ENCODE measurements at regions not wholly inside any gene's neighbourhood (a gene's known extent, or its start where the extent isn't known, plus 50 kb on each side); places are given as distances from the start of the nearest gene placed in this dataset.
"Not testable (repeated sequence)": the region's sequence is repeated elsewhere in the genome, so short reads cannot be mapped to it uniquely, and the experiment has no call there.

DNA sequence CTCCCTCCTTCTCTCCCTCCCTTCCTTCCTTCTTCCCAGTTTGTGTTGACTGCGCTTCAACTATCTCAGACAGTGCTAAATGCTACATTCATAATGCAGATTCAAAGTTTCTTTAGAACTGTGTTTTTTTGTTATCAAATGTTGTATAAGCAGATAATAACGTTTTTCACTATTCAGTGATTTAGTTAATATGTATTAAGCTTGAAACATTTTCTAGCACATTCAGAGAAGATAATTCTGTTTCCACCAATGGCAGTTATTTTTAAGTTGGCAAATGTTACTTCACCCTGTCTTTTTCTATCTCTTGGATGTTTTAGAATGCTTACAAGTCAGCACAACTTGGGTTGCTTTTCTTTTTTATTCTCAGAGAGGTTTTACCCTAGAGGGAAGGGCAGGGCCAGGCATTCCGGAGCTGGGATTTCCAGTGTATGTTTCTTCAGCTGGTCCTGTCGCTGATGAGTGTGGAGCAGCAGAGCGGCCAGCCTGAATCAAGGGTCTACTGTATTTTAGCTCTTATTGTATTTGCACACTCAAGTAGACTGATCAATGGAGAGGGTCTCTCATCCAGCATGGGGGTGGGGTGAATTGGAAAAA, 162.3 kb upstream of the ARHGAP20 start:
- no peak for DNase-seq (ENCODE audit: low read depth)

DNA sequence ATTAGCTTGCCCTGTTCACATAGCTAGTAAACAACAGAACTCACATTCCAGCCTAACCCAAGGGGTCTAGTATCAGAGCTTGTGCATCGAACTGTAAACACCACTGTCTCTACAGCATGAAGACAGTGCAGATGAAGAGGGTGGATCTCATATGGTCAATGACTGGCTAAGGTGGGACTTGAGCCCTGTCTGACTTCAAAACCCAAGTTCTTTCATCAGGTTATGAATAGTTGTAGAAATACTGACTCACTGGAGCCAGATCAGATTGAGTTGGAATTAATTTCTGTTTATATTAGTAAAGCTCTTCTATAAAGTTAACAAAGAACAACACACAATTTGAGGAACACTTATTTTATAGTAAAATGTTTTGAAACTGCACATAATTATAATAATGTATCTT, 161.7 kb upstream of the ARHGAP20 start:
- no peak for DNase-seq (ENCODE audit: low read depth)

- DNase-seq (ENCODE audit: low read depth) = no peak
These were observed 158.7 kb upstream of the ARHGAP20 start for GRCh38 chr11:110870816-110871522.

DNA sequence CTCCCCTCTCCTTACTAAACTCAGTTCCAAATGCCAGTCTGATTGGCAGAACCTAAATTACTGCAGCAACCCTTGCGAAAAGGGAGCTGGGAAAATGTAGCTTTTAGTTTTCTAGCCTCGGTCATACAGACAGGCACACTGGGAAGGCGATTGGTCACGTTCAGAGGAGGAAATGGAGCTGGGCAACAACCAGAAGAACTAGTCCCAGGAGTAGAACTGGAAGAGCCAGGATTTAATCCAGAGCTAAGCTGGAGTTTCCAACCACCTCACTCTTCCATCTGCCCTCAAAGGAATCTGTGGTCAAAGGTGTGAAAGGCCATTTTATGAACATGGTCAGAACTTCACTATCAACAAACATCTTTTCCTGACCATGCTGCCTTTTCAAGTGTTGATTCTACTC, 155.7 kb upstream of the ARHGAP20 start:
- DNase-seq (ENCODE audit: low read depth) = no peak

GRCh38 chr11:110866081-110866480, 153.8 kb upstream of the ARHGAP20 start:
- DNase-seq (ENCODE audit: low read depth) = no peak

DNA sequence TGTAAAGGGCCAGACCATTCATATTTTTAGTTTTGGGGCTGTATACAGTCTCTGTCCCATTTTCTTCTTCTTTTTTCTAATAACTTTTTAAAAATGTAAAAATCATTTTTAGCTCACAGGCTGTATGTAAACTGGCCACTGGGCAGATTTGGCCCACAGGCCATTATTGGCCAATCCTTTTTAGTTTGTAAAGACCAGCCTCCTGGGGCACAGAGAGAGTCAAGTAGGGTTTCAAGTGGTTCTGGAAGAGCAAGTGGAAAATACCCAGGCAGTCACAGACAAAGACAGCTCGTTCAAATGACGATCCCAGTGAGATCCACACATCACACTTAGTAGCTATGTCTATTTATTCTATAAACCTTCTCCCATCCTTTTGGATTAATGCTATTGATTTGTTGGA, 150.2 kb upstream of the ARHGAP20 start:
- no peak for DNase-seq (ENCODE audit: low read depth)

- no peak for DNase-seq (ENCODE audit: low read depth)
These were observed 148.2 kb upstream of the ARHGAP20 start for GRCh38 chr11:110860461-110860860.

DNA sequence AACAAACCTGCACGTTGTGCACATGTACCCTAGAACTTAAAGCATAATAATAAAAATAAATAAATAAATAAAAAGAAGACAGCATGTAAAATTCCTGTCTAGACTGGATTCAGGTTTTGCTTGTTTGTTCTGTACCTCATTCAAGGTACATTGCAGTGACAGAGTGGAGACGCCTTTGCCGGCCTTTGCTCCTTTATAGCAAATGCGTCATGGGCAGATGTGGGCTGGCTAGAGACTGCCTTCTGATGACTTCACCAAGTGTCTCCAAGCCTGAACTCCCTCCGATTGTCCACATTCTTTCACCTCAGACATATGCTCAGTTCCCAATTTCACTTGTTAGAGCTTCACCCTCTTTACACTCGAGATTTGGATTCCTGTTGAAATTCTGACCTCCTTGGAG, 147.8 kb upstream of the ARHGAP20 start:
- DNase-seq (ENCODE audit: low read depth) = no peak

DNA sequence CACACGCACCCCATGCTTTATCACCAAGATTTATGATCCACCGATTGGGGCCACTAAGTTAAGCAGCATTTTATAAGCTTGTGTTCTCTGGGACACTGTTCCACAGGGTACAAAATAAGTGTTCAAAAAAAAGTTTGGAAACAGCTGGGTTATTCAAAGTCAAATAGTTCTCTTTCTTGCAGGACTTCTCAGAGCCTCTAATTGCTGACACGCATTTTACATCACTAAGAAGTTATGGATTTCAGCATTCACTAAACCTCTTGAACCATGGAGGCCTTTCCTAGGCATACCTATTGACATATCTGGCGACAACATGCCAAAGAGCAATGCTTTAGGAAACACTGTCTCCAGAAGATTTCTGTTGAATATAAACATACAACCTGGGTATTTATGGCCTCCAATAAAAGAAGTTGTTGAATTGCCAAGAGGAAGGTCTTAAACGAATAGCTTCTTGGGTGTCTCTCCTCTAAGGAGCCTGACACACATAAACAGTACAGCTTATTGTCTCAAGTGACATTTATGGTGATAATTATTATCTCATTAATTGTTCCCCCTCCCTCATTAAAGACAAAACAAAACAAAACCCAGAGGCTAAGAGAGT, 147.1 kb upstream of the ARHGAP20 start:
- DNase-seq (ENCODE audit: low read depth) = no peak

DNA sequence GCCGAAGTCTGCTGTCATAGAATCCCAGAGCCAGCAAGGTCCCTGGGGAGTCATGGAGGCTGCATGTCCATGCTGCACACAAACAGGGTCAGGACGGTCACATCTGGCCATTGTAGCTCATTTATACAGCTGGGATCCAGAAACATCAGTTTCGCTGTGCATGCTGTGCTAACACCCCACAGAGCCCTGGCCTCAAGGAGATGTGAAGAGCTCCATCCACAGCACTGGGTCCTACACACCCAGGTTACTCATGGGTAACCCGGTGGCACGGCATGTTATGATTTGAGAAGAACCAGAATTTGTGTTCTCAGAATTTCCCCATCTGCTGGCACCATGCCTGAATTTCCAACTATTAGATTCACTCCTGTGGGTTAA, 146.3 kb upstream of the ARHGAP20 start:
- no peak for DNase-seq (ENCODE audit: low read depth)

- peak; percentile 30 for DNase-seq (ENCODE audit: low read depth)
These were observed 145.8 kb upstream of the ARHGAP20 start for GRCh38 chr11:110857892-110858546.

DNA sequence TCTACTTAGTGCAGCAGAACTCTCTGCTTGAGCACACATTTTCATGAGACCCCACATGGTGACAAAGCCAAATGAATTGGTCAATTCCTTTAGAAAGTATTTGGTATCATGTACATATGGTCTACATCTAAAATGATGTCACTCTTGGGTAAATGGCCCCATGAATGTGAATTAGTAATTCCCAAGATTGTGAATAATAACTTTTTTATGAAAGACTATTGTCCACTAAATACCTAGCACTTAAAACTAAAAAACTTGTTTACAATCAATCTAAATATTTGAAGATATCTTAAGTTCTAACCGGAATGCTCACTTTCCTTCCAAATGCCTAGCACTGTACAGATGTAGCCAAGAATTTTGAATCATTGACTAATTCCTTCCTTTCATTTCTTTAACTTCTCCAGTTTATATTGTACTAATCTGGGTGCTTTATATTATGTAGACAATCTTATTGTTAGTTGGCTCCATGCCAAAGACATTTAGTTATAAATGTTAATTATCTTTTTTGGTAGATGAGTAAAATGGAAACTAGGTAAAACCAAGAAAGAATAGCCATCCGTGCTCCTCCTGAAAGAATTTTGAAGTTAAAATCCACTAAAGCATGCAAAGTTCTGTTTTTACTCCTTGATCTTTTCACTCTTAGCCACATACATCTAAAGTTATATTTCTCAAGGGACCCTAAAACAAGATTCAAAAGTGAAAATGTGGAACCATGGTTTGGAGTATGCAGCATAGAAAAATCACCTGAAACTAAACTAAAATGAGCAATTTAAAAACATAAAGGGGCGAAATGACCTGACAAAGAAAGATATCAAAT, 145.0 kb upstream of the ARHGAP20 start:
- DNase-seq (ENCODE audit: low read depth) = no peak

- no peak for DNase-seq (ENCODE audit: low read depth)
These were observed 144.1 kb upstream of the ARHGAP20 start for GRCh38 chr11:110856340-110856739.

- no peak for DNase-seq (ENCODE audit: low read depth)
These were observed 143.0 kb upstream of the ARHGAP20 start for GRCh38 chr11:110855191-110855590.

DNA sequence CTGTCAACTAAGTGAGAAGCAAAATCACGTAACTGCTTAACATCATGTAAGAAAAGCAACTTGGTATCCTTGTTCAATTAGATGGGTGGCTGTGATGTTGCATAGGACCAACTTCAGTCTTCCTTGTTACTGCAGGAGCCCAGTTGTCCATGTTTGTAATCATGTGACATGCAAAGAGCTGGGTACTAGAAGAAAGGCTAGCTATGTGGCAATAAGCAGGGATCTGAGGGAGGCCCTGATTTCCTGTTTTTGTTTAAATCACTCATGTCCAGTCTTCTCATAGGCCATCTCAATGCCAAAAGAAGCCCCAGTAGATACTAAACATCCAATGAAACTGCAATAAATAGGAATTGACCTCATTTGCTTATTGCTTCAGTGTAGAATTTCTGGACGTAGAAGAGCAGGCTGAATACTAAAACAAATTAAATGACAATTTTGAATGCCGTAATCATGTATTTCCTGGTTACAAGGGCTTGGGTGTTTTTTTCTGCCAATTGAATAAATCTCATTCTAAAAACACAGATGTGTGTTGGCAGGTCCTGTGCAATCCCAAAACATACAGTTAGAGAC, 140.8 kb upstream of the ARHGAP20 start:
- DNase-seq (ENCODE audit: low read depth) = no peak

GRCh38 chr11:110850846-110851245, 138.6 kb upstream of the ARHGAP20 start:
- no peak for DNase-seq (ENCODE audit: low read depth)

DNA sequence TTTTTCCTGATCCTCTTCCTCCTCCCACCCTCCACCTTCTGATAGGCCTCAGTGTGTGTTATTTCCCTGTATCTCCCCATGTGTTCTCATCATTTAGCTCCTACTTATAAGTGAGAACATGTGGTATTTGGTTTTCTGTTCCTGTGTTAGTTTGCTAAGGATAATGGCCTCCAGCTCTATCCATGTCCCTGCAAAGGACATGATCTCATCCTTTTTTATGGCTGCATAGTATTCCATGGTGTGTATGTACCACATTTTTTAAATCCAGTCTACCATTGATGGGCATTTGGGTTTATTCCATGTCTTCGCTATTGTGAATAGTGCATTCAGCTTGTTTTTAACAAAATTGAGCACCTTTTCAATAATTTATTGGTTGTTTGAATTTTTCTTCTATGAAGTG, 130.8 kb upstream of the ARHGAP20 start:
- not testable (repeated sequence) for DNase-seq (ENCODE audit: low read depth)

DNA sequence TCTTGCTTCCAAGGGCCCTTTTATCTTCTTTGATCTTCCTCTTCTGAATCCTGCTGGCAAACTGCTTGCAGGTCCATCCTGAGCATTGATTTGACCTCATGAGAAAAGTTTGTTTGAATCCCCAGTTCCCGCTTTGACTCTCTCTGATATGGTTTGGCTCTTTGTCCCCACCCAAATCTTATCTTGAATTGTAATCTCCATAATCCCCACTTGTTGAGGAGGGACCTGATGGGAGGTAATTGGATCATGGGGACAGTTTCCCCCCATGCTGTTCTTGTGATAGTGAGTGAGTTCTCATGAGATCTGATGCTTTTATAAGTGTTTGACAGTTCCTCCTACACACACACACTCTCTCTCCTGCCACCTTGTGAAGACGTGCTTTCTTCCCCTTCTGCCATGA, 126.6 kb upstream of the ARHGAP20 start:
- no peak for DNase-seq (ENCODE audit: low read depth)

DNA sequence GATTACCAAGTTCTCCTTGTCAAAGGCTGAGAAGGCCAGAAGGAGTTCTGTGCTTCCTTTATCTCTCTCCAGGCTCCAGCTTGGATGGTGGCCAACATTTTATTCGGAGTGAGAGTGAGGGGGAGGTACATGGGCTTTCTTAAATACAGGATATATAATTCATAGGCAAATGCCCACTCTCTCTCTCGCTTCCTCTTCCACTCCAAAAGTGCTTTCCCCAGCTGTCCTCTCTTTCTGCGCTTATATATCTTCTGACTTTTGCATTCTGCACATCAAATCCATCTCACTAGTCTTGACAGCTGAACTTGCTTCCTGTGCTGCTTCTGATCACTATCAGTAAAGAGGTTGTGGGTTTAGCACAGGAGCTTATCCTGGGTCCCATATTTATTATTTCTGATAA, 125.4 kb upstream of the ARHGAP20 start:
- no peak for DNase-seq (ENCODE audit: low read depth)

DNA sequence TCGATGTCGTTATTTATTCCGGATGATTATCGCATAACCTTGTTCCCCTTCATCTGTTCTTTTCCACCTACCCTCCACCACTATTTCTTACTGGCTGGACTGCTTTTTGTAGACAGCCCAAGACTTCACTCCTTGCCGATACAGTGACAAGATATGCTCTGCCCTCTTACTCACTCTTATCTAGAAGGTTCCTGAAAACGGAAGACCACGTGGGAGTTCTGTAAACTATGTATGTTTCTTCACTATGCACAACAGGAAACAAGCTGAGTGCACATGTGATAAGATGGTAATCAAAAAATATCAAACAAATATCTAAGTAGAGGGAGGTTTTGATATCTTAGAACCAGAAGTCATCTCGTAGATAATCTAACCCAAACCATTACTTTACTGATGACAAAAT, 122.9 kb upstream of the ARHGAP20 start:
- DNase-seq (ENCODE audit: low read depth) = no peak

DNA sequence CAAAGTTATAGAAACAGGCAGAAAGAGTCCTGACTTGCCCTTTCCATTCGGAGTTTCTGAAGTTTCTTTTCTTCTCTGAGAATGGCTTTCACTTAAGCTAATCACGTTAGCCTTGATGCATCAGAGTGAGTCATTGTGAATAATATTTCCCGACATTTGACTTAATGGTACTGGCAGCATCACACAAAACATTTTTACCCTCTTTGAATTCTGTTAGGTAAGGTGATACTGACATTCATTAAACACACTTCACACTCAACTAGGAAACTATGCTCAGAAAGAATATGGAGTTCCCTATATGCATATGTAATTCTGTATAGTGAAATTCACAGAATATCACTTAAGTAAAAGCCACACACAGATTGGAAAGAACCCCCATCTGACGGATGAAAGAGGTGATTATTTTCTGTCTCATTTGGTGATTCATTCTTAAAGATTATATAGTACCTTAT, 120.8 kb upstream of the ARHGAP20 start:
- DNase-seq (ENCODE audit: low read depth) = peak; percentile 67

GRCh38 chr11:110832539-110832938, 120.3 kb upstream of the ARHGAP20 start:
- DNase-seq (ENCODE audit: low read depth) = no peak

Data from M059J (cell line).